ENCODE measurements at regions not wholly inside any gene's neighbourhood (a gene's known extent, or its start where the extent isn't known, plus 50 kb on each side); places are given as distances from the start of the nearest gene placed in this dataset.

DNA sequence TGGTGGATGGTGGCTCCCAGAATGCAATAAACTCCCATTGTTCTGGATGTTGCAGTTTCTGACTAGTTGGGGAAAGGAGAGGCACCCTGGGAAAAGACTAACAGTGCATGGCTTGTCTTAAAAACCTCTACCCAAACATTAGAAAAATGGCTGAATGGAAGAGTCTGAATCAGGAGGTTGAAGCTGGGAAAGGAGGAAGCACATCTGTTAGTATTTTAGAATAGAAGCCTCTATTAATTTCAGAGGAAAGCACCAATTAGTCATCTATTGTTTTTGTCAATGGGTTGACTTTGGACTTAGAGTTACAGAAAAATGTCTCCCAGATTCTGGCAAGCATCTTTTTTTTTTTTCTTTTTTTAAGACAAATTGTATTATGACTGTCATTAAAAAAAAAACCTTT is 56.1 kb upstream of the ELMO1 start:
- peak; percentile 58 for DNase-seq (ENCODE audit: low spot score)

DNA sequence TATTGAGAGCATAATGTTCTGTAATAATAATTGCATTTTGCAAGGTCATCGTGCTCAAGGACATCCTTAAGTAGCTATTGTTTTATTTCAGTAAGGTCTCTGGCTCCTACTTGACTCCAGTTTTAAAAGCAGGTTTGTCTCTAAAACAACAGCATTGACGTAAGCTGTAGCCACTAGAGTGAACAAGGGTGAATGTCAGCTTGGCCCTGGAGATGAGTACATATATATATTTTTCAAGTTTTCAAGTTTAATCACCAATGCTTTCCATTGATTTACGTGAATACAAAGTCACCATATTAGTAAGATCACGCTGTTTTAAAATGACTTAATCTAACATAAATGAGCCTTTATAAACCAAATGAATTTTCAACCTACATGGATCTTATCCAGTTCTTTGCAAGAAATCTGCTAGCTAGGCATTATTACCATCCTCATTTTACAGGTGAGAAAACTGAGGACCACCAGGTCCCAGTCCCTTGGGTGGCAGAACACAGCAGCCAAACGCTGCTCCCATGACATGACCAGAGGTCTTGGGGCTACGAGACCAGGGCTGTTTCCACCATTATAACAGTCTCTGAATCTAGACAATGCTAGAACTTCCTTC is 57.2 kb upstream of the ELMO1 start:
- DNase-seq (ENCODE audit: low spot score): no peak

DNA sequence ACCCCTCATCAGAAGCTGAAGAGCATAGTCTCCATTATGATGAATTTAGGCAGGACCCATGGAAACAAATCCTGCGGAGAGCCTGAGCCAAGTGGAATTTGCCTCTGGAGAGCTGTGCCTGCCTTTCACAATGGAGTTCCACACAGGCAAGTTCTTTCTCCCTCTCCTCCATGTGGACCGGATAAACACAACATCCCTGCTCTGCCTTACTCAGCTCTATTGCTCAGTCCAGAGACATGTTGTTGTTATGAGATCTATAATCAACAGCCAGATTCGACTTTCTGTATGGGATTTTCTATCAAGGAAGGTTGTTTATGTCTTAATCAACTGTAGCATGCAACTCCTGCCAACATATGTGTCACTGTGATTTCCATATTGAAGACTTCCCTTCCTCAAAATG is 59.5 kb upstream of the ELMO1 start:
- peak; percentile 54 for DNase-seq (ENCODE audit: low spot score)

DNA sequence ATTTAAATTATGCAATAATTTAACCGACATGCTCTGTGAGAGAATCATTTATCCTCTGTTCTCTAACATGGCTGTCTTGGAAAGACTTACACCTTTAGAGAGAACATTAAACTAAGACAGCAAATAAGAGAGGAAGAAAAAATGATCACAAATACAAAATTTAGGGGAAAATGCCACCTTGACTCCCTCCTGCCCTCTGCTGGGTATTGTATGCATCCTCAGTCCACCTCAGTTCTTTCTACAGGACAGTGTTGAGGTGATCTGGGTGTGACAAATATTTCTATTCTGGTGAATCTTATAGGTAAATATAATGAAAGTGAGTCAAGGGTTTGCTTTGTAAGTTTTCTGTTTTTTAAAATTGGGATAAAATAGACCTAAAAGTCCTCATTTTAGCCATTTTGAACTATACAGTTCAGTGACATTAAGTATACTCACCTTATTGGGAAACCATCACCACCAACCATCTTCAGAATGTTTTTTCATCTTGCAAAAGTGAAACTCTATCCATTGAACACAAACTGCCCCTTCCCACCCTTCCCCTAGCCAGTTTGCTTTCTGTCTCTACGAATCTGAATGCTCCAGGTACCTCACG is 61.5 kb upstream of the ELMO1 start:
- peak; percentile 58 for DNase-seq (ENCODE audit: low spot score)

DNA sequence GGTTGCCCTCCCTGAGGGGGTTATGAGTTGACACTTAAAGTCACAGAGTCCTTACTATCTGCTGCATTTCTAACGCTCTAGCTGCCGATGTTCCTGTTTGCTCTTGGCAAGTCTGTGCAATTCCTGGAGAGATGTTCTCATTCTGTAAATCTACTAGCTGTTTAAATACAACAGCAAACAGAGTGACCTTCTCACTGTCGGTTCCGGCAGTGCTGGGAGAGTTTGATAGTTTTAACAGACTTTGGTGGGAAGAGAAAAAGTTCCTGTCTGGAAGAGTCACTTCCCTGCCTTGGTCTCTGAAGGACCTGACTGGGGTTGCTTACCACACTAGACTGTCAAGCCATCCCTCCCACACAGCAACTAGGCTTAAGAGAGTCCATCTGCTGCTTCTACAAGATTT is 63.3 kb upstream of the ELMO1 start:
- DNase-seq (ENCODE audit: low spot score): no peak

DNA sequence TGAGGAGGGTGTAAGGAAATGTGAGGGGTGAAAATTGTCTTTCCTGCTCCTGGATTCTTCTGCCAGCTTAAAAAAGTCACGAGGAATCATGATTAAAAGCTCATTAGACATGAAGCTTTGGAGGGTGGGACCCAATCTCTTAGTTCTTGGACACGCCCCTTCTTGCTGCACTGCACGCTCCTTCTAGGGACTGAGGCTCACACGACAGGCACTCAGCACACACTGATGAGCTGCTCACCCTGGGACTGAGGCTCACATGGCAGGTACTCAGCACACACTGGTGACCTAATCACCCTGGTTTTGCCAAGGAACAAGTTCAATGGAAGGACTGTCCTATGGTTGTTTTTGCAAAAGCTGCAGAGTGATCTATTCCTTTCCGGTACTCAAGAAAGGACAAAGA is 65.8 kb upstream of the ELMO1 start:
- DNase-seq (ENCODE audit: low spot score): no peak

DNA sequence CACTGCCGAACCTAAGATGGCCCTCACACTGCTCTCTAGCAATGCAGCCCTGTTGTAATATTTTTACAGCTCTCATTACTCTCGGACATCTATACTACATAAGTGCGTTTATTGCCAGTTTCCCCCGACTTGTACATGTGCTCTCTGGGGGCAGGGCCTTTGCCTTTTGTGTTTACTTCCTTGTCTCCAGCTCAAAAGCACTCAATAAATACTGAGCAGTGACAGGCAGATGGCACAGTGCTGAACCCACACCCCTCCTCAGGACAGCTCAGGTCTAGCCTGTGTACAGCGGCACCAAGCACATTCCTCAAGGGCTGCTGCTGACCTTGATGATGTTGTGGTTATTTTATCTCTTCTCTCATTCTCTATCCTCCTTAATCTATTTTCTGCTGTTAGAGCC is 68.0 kb upstream of the ELMO1 start:
- no peak for DNase-seq (ENCODE audit: low spot score)

DNA sequence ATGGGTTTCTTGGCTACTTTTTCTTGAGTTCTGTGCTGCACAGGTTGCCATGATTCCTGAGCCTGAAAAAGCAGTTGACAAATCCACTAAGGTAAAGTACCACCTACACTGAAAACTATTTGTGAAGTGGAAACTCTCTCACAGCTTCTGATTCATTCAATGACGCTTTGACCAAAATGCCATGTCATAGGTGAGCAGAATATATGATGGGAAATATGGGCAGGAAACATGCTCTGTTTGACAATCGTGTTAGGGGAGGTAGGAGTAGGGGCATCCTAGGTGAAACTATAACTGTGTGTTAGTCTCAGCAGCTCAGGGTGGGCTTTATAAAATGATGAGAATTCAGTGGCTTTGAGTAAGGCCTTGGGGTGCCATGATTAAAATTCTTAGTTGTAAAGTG is 69.6 kb upstream of the ELMO1 start:
- no peak for DNase-seq (ENCODE audit: low spot score)

DNA sequence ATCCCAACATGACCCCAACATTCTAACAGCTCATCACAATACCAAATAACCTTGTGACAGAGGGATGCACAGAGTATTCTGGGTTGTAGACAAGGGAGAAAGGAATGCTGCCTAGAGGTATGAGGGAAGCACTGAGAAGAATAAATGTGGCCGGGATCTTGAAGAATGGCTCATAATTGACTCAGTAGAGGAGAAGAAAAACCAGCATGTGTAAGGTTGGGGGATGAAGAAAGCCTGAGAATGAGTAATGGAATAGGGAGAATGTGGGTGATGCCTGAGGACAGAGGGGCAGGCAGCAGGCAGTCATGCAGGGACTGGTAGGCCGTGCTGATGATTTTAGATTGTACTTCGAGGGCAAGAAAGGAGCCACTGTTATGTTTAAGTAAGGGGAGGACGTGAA is 75.4 kb upstream of the ELMO1 start:
- DNase-seq (ENCODE audit: low spot score): no peak

DNA sequence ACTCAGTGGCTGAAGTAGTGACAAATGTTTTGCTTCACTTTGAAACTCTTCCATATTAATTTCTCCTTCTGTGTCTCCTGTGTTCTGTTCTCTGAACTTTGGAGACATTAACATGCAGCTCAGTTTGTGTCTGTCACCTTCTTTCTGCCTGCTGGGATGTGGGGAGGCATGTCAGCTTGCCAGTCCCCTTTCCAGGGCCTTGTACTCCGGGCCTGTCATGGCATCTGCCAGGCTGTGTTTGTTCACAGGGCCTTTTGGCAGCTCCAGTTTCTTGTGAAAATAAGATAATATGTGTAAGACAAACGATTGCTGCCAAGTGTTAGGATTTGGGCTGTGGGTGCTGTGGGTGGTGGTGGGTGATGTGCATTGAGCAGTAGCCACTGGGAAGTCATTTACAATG is 76.1 kb upstream of the ELMO1 start:
- DNase-seq (ENCODE audit: low spot score): no peak

DNA sequence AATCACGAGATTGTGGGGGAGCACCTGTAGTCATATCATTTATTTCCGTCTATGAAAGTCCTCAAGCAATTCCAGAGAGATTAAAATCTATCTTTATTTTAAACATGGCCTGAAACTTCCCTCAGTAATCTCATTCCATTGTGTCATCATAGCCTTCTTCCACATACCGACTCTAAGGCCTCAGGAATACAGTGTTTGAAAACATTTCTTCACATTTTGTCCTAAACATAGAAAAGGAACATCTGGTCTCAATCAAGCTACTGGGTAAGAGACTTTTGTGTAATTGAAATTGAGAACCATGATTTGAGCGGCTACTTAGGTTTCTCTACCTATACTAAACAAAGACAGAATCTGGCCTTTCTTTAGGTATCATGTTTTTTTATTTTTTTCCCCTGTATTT is 78.0 kb upstream of the ELMO1 start:
- DNase-seq (ENCODE audit: low spot score): no peak

DNA sequence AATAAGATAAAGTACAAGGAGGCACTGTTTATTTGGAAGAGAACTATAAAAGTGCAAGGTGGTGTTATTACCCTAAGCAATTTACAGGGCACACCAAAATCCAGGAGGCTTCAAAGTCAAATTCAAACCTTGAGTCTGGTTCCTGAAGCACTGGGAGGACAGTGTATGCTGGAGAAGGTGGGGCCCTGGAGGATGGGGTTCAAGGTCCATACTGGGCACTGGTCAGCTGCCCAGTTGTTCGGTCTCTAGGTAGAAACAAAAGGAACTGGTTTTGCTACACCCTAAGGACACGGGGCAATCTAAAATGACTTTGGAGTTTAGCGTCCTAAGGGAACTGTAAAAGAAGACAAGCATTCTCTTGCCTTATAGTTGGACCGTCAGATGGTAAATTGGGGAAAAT is 78.4 kb upstream of the ELMO1 start:
- DNase-seq (ENCODE audit: low spot score): no peak

DNA sequence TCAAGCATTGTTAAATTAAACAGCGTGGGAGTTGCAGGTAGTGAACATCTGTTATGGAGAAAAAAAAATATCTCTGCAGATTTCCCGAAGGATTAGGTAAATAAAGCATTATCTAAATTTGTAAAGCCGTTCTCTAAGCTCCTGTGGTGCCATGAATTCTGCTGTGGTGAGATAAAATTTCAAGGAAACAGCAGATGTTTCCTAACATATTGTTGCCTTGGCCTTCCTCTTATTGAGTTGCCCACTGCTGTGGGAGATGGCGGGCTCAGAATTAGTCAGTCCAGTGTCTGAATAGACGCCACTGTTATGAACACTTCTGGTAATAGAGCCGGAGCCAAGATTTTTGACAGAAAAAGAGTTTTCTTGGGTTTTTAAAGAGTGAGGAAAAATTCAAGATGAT is 82.6 kb upstream of the ELMO1 start:
- no peak for DNase-seq (ENCODE audit: low spot score)

DNA sequence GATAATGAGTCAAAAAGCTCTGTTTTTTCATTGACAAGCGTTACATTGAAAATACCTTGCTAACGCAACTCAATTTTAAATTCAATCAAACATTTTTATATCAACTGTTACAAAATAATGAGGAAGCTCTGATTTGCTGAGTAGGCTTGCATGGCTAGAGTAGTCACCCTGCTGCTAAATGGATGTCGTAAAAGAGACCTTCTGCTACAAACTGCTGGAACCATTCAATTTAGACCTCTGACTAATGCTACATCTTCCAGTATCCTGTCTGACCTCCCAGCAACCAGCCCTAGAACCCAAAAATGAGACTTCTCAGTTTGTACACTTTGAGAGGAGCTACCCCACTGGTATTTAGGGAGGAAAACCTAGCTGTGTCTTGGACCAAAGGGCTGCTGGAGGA is 84.0 kb upstream of the ELMO1 start:
- no peak for DNase-seq (ENCODE audit: low spot score)

DNA sequence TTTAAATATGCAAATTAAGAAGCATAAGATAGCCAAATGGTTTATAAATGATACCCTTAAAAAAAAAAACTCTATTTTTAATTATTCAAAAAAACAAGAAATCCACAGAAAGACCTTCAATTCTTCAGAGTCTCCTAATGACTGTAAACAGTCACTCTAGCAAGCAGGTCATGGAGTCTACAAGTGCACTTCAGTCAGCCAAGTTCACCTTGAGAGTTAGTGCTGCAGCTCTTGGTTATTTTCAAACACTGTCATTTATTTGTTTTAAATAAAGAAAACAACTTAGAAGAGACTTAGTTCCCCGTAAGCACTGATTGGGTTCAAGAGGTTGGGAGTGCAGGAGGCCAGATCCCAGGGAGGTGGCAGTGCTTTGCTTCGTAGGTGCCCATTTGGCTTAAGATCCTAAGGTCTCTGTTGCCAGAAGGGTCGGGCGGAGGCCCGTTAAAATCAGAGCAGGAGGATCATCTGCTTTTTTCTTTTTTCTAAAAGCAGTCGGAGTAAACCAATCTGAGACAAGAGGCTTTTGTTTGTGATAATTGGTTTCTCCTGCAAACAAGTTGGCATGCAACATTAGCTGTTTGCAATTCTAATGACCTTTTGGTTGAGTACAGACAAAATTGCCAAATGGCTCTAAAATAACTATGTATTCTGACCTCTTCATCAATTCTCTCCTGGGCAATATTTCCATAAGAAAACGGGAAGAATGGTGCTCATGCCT is 86.4 kb upstream of the ELMO1 start:
- peak; percentile 68 for DNase-seq (ENCODE audit: low spot score)

DNA sequence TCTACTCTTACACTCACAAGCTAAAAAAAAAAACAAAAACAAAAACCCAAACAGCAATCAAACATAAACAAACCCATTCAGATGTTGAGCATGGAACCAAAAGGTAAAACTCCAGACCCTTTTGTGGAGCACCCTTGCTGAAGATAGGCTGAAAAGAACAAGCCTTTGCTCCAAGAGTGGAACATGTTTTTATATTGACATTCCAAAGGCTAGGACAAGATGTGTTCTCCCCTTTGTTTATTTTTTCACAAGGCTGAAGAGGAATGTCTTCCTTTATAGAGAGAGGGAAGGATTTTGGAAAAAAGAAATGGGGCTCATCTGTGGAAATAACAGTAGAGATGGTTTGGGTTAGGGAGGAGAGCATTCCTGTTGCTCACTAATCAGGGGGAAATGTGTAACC is 87.2 kb upstream of the ELMO1 start:
- DNase-seq (ENCODE audit: low spot score): no peak

DNA sequence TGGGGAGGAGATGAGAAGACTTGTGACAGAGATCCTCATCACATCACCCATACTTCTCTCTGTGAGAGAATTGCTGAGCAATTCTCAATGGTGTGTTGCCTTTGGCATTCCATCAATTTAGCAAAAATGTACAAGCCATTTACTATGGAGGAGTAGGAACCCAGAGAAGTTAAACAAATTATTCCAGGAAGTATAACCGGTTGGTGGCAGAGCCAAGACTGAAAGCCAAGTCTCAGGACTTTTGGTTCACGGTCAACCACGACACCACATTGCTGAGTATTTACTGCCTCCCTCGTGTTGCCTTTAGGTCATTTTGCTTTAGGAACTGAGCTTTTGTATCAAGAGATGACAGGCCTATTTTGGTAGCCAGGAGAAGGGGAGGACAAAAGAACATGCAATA is 88.0 kb upstream of the ELMO1 start:
- DNase-seq (ENCODE audit: low spot score): no peak

DNA sequence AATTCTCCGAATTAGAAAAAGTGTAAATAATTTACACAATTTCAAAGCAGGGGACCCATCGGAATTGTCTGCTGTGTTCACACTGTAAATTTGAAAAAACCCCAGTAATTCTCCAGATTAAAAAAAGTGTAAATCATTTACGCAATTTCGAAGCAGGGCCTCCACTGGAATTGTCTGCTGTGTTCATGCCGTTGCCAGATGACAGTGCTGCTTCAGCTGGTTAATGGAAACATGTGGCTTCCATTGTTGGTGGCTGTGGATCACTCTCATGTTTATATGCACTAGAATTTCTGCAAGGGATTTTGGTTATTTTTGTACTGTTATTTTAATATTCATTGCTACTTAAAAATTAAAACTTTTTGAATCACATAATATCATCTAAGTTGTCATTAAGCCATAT is 88.8 kb upstream of the ELMO1 start:
- no peak for DNase-seq (ENCODE audit: low spot score)

DNA sequence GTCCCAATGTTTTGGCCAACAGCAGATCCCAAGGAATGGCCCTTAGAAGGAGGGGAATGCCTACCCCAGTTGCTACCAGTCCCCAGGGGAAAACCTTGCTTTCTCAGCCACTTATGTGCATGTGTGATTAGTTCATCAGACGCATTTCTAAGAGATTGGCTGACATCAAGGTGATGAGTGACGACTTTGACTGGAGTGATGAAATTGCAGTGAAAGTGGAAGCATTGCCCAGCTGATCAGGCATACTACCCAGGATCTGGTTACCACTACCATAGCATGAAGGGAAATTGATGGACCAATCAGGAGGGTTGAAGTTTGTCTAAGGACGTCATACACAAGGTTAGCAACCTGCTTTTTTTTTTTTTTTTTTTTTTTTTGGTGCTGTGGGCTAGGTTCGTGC is 90.3 kb upstream of the ELMO1 start:
- DNase-seq (ENCODE audit: low spot score): no peak

DNA sequence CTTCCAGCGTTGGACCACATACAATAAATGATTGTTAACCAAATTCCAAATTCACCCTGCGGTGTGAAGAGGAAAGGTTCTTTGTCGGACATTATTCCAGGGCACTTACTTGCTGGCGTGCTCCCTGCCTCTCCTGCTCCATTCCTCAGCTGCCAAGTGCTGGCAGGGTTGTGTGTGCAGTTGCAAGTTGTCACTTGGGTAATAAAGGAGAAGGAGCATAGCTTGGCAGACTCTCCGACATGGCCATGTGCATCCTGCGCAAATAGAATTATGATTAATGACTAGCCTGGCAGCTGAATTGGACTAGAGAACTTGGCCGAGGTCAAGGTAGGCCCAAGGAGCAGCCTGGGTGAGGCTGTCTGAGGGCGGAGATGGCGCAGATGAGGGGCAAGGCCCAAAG is 92.3 kb upstream of the ELMO1 start:
- peak; percentile 56 for DNase-seq (ENCODE audit: low spot score)

DNA sequence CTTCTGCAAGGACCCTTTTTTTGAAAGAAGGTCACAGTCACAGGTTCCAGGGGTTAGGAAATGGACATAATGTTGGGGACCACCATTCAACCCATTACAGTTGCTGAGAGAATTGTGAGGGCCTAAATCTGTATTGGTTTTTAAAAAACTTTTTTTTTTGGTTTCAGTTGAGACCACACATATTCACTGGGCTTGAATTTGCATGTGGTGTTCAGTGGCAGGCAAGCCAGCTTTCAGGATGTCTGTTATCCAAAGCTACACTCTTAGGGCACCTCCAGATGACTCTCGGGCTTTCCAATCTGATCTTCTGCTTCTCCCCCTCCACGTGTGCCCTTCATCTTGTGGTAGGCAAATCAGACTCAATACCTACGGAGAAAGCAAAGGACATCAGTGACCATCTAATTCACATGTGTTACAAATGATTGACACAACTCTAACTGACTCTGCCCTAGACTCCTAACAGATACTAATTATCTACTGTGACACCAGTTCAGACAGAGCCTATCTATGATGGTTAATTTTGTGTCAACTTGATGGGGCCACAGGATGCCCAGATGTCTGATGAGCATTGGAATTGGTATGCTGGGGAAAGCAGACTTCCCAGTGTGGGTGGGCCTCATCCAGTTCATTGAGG is 93.3 kb upstream of the ELMO1 start:
- DNase-seq (ENCODE audit: low spot score): no peak

DNA sequence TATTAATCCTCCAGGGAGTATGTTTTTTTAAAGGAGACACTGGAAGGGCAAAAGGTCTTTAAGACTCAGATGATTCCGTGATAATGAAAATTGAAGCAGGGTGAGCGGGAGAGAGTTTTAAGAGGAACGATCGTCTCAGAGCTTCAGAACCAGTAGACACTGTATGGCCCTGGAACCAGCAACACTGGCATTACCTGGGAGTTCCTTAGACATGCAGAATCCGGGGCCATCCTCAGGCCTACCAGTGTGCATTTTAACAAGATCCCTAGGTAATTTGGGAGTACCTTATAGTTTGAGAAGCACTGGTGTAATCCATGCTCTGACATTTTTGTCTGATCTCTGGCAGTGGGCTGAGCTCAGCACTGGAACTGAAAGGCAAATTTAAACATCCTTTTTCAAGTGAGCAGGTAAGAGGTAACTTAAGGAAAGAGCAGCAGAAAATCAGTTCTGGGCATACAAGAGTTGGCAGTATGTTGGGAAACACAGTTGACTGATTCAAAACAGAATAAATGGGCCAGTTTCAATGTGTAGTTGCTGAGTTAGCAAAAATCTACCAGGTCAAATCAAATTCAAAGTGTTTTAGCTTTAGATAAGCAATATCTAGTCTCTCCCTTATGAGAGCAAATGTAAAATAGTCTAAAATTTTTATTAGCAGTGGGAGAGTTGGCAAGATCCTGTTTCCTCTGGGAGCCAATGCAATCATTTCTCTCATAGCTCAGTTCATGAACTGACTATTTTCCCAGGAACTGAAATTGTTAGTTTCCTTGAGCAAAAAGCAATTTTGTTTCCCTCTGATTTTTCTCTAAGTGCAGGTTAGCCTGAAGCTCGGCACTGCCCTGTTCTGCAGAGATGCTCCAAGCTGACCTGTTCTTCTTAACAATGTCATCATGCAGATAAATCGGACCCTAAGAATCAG is 97.2 kb upstream of the ELMO1 start:
- DNase-seq (ENCODE audit: low spot score): no peak

All from globus pallidus (tissue), 1 donor.